Neural progenitor cell (in vitro differentiated cells): ENCODE measurements at regions not wholly inside any gene's neighbourhood (a gene's known extent, or its start where the extent isn't known, plus 50 kb on each side); places are given as distances from the start of the nearest gene placed in this dataset.

Source experiments
- EZH2 ChIP-seq: fragments of 200-600 bp; sonication (generic); IDR thresholded peaks from 2 replicates; pipeline ENCODE4 v1.6.1; 2017; ENCODE audit warnings: antibody characterized with exemption, mild to moderate bottlenecking, moderate library complexity
- EZH2phosphoT487 ChIP-seq: fragments of 200-600 bp; sonication (generic); IDR thresholded peaks from 2 replicates; pipeline ENCODE4 v1.6.1; 2017; ENCODE audit warnings: antibody characterized with exemption
- TF ChIP-seq, protein P1 (sequence below): fragments of 200-600 bp; sonication (generic); IDR thresholded peaks from 2 replicates; pipeline ENCODE4 v1.5.1; 2017; ENCODE audit warnings: antibody characterized with exemption, mild to moderate bottlenecking

DNA sequence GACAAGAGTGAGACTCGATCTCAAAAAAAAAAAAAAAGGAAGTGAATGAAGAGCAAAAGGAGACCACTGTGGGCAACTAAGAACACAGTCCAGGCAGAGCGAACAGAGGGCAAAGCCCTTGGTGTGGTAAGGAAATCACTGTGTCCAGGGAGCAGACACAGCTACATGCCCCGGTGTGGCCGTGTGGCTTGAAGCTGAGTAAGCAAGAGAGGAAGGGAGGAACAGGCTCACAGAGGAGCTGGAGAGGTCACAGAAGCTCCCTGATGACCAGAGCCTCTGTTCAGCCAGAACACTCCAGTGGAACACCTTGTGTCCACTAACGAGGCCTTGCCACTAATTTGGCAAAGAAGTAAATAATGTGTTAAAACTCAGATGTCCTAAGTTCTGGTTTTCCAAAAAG, 60.6 kb upstream of the GATA2 start:
- TF ChIP-seq, protein P1, sequence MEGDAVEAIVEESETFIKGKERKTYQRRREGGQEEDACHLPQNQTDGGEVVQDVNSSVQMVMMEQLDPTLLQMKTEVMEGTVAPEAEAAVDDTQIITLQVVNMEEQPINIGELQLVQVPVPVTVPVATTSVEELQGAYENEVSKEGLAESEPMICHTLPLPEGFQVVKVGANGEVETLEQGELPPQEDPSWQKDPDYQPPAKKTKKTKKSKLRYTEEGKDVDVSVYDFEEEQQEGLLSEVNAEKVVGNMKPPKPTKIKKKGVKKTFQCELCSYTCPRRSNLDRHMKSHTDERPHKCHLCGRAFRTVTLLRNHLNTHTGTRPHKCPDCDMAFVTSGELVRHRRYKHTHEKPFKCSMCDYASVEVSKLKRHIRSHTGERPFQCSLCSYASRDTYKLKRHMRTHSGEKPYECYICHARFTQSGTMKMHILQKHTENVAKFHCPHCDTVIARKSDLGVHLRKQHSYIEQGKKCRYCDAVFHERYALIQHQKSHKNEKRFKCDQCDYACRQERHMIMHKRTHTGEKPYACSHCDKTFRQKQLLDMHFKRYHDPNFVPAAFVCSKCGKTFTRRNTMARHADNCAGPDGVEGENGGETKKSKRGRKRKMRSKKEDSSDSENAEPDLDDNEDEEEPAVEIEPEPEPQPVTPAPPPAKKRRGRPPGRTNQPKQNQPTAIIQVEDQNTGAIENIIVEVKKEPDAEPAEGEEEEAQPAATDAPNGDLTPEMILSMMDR, result no peak
- no peak for TF ChIP-seq EZH2
- no peak for TF ChIP-seq EZH2phosphoT487
